GM23248 (cell line): ENCODE measurements at regions not wholly inside any gene's neighbourhood (a gene's known extent, or its start where the extent isn't known, plus 50 kb on each side); places are given as distances from the start of the nearest gene placed in this dataset.

Experiments used
- DNase-seq: peaks from one replicate; pipeline ENCODE4 v3.0.0-alpha.2; 2015
- H2AFZ ChIP-seq: fragments of 200-600 bp; sonication (generic); 2 replicates; pipeline ENCODE4 v1.6.1; 2016; ENCODE audit warnings: antibody characterized with exemption
- H3F3A ChIP-seq: fragments of 200-600 bp; sonication (generic); 2 replicates; pipeline ENCODE4 v1.6.1; 2016; ENCODE audit warnings: mild to moderate bottlenecking, antibody characterized with exemption, mixed run types; ENCODE audit not compliant: insufficient read depth
- H3K27ac ChIP-seq: fragments of 200-600 bp; sonication (generic); 2 replicates; pipeline ENCODE4 v1.5.1; 2016; ENCODE audit warnings: mild to moderate bottlenecking
- H3K27me3 ChIP-seq: fragments of 200-600 bp; sonication (generic); replicated peaks from 2 replicates; pipeline ENCODE4 v1.6.1; 2016; ENCODE audit warnings: mild to moderate bottlenecking; ENCODE audit not compliant: insufficient read depth
- H3K36me3 ChIP-seq: fragments of 200-600 bp; sonication (generic); 2 replicates; pipeline ENCODE4 v1.6.1; 2016; ENCODE audit warnings: low read depth, mild to moderate bottlenecking
- H3K4me1 ChIP-seq: fragments of 200-600 bp; sonication (generic); 2 replicates; pipeline ENCODE4 v1.6.1; 2016; ENCODE audit warnings: mild to moderate bottlenecking; ENCODE audit not compliant: insufficient read depth
- H3K4me2 ChIP-seq: fragments of 200-600 bp; sonication (generic); one replicate; pipeline ENCODE4 v1.6.1; 2016; ENCODE audit warnings: mild to moderate bottlenecking; ENCODE audit not compliant: unreplicated experiment
- H3K4me3 ChIP-seq: fragments of 200-600 bp; sonication (generic); 2 replicates; pipeline ENCODE4 v1.5.1; 2016; ENCODE audit warnings: mild to moderate bottlenecking
- H3K79me2 ChIP-seq: fragments of 200-600 bp; sonication (generic); 2 replicates; pipeline ENCODE4 v1.6.1; 2016; ENCODE audit warnings: mild to moderate bottlenecking; ENCODE audit not compliant: insufficient read depth
- H3K9ac ChIP-seq: fragments of 200-600 bp; sonication (generic); 2 replicates; pipeline ENCODE4 v1.6.1; 2016; ENCODE audit warnings: mild to moderate bottlenecking
- H3K9me2 ChIP-seq: fragments of 200-600 bp; sonication (generic); 2 replicates; pipeline ENCODE4 v1.6.1; 2016; ENCODE audit warnings: mixed run types, mild to moderate bottlenecking, moderate library complexity; ENCODE audit not compliant: insufficient read depth
- H3K9me3 ChIP-seq: fragments of 200-600 bp; sonication (generic); one replicate; pipeline ENCODE4 v1.6.1; 2017; ENCODE audit warnings: low read depth
- H4K20me1 ChIP-seq: fragments of 200-600 bp; sonication (generic); 2 replicates; pipeline ENCODE4 v1.6.0; 2016; ENCODE audit not compliant: insufficient read depth
- EZH2 ChIP-seq: fragments of 200-600 bp; sonication (generic); IDR thresholded peaks from 2 replicates; pipeline ENCODE4 v1.6.1; 2018; ENCODE audit warnings: antibody characterized with exemption, mild to moderate bottlenecking; ENCODE audit not compliant: insufficient read depth, poor library complexity, severe bottlenecking
- EZH2phosphoT487 ChIP-seq: fragments of 200-600 bp; sonication (generic); IDR thresholded peaks from 2 replicates; pipeline ENCODE4 v1.6.1; 2018; ENCODE audit warnings: antibody characterized with exemption, moderate library complexity, mild to moderate bottlenecking, low read depth; ENCODE audit not compliant: insufficient read depth
- WGBS, 2 experiments: methylation state at CpG; one replicate each; pipeline ENCODE4 v1.1.6; 2015 to 2017; ENCODE audit warnings: low lambda C conversion rate in 2 of 2, low coverage in 1 of 2; ENCODE audit errors: missing lambda C conversion rate in 2 of 2; 5-methylcytosine and 5-hydroxymethylcytosine counted together
- in situ Hi-C: fragments of 300-500 bp; cut with MboI; formaldehyde crosslinking; loops from 2 replicates; pipeline ENCODE4 v1.15.0; 2020

GRCh38 chr7:131131746-131132431 is 195.8 kb upstream of the MKLN1 start:
- no peaks in the 10 kb centered on the region for H3K36me3 ChIP-seq
- H3K9ac ChIP-seq: no peak overlapping the region
- no peaks in the 10 kb centered on the region for H3K79me2 ChIP-seq
- no peak overlapping the region for H3K4me3 ChIP-seq
- peak; percentile 6 for DNase-seq
- no peak overlapping the region for H3K27ac ChIP-seq
- H3K4me1 ChIP-seq: peaks cover 6% of the 10 kb centered on the region
- no peak for TF ChIP-seq EZH2phosphoT487
- H3K27me3 ChIP-seq: no peaks in the 10 kb centered on the region
- H4K20me1 ChIP-seq: no peaks in the 10 kb centered on the region
- H2AFZ ChIP-seq: no peak overlapping the region
- WGBS, 2 experiments: 77 to 80% methylated on average over 3 of the region's 3 CpGs
- no peak overlapping the region for H3K4me2 ChIP-seq
- in situ Hi-C loops: no loop called here
- H3F3A ChIP-seq: no peaks in the 10 kb centered on the region
- H3K9me3 ChIP-seq: no peaks in the 10 kb centered on the region
- H3K9me2 ChIP-seq: no peaks in the 10 kb centered on the region

GRCh38 chr7:131139462-131139861 is 188.2 kb upstream of the MKLN1 start:
- TF ChIP-seq EZH2phosphoT487 (no peak), EZH2 (no peak)
- H3F3A ChIP-seq: no peaks in the 10 kb centered on the region
- in situ Hi-C loops: no loop called here
- no peaks in the 10 kb centered on the region for H3K36me3 ChIP-seq
- no peak overlapping the region for H3K4me3 ChIP-seq
- H3K27me3 ChIP-seq: no peaks in the 10 kb centered on the region
- peaks cover 5% of the 10 kb centered on the region for H3K4me1 ChIP-seq
- H3K9me3 ChIP-seq: no peaks in the 10 kb centered on the region
- H2AFZ ChIP-seq: no peak overlapping the region
- no peaks in the 10 kb centered on the region for H3K79me2 ChIP-seq
- no peaks in the 10 kb centered on the region for H3K9me2 ChIP-seq
- no peak overlapping the region for H3K9ac ChIP-seq
- H3K27ac ChIP-seq: no peak overlapping the region
- no peak overlapping the region for H3K4me2 ChIP-seq
- no peak for DNase-seq
- no peaks in the 10 kb centered on the region for H4K20me1 ChIP-seq

- WGBS, 2 experiments: 87 to 89% methylated on average over 6 of the region's 6 CpGs
- no peak overlapping the region for H3K4me3 ChIP-seq
- H3K27ac ChIP-seq: no peak overlapping the region
- no peaks in the 10 kb centered on the region for H3F3A ChIP-seq
- H3K79me2 ChIP-seq: no peaks in the 10 kb centered on the region
- no peak overlapping the region for H3K4me2 ChIP-seq
- H4K20me1 ChIP-seq: no peaks in the 10 kb centered on the region
- no peaks in the 10 kb centered on the region for H3K9me2 ChIP-seq
- H3K36me3 ChIP-seq: no peaks in the 10 kb centered on the region
- H3K9ac ChIP-seq: no peak overlapping the region
- no peaks in the 10 kb centered on the region for H3K27me3 ChIP-seq
- H3K9me3 ChIP-seq: no peaks in the 10 kb centered on the region
- in situ Hi-C loops: no loop called here
- H3K4me1 ChIP-seq: no peaks in the 10 kb centered on the region
- H2AFZ ChIP-seq: no peak overlapping the region
- no peak for DNase-seq
- TF ChIP-seq EZH2 (no peak), EZH2phosphoT487 (no peak)
These were observed 186.2 kb upstream of the MKLN1 start for GRCh38 chr7:131141443-131141967.

- in situ Hi-C loops: no loop called here
- H3K27ac ChIP-seq: no peak overlapping the region
- no peak overlapping the region for H2AFZ ChIP-seq
- H3K4me3 ChIP-seq: no peak overlapping the region
- no peaks in the 10 kb centered on the region for H3K27me3 ChIP-seq
- no peaks in the 10 kb centered on the region for H4K20me1 ChIP-seq
- no peak overlapping the region for H3K9ac ChIP-seq
- no peak for TF ChIP-seq EZH2
- no peaks in the 10 kb centered on the region for H3F3A ChIP-seq
- no peaks in the 10 kb centered on the region for H3K79me2 ChIP-seq
- no peaks in the 10 kb centered on the region for H3K9me3 ChIP-seq
- WGBS, 2 experiments: 97% methylated on average over 4 of the region's 4 CpGs
- no peak overlapping the region for H3K4me2 ChIP-seq
- no peaks in the 10 kb centered on the region for H3K4me1 ChIP-seq
- H3K9me2 ChIP-seq: no peaks in the 10 kb centered on the region
- no peaks in the 10 kb centered on the region for H3K36me3 ChIP-seq
- DNase-seq: no peak
These were observed 183.8 kb upstream of the MKLN1 start for GRCh38 chr7:131143869-131144268.

GRCh38 chr7:131145026-131145425 is 182.7 kb upstream of the MKLN1 start:
- H2AFZ ChIP-seq: no peak overlapping the region
- no peak overlapping the region for H3K4me3 ChIP-seq
- H3K27me3 ChIP-seq: no peaks in the 10 kb centered on the region
- no peaks in the 10 kb centered on the region for H4K20me1 ChIP-seq
- no peak overlapping the region for H3K27ac ChIP-seq
- DNase-seq: no peak
- H3K4me1 ChIP-seq: no peaks in the 10 kb centered on the region
- TF ChIP-seq EZH2phosphoT487 (no peak), EZH2 (no peak)
- no peaks in the 10 kb centered on the region for H3K9me3 ChIP-seq
- 89 to 93% methylated on average over 8 of the region's 8 CpGs for WGBS, 2 experiments
- H3K79me2 ChIP-seq: no peaks in the 10 kb centered on the region
- H3K36me3 ChIP-seq: no peaks in the 10 kb centered on the region
- H3K9me2 ChIP-seq: no peaks in the 10 kb centered on the region
- no peak overlapping the region for H3K4me2 ChIP-seq
- H3K9ac ChIP-seq: no peak overlapping the region
- in situ Hi-C loops: no loop called here
- no peaks in the 10 kb centered on the region for H3F3A ChIP-seq
